GM12864 (cell line): ENCODE measurements at regions not wholly inside any gene's neighbourhood (a gene's known extent, or its start where the extent isn't known, plus 50 kb on each side); places are given as distances from the start of the nearest gene placed in this dataset.
A peak's percentile ranks its signal among the peaks of the same experiment; 100 is the strongest.

Experiments
- DNase-seq: peaks from one replicate; pipeline ENCODE4 v3.0.0-alpha.2; 2011; ENCODE audit warnings: low read depth
- H3K4me3 ChIP-seq: 2 replicates; pipeline ENCODE4 v1.5.1; 2011; ENCODE audit warnings: mild to moderate bottlenecking, low read depth, low read length, control low read depth
- CTCF ChIP-seq: IDR thresholded peaks from 2 replicates; pipeline ENCODE4 v1.5.1; 2011; ENCODE audit warnings: low read depth, mild to moderate bottlenecking, moderate library complexity, low read length, control low read depth, inconsistent platforms; ENCODE audit errors: missing control alignments

GRCh38 chr6:231779-232178 lies 60.5 kb upstream of the DUSP22 start:
- H3K4me3 ChIP-seq: no peak overlapping the region
- no peak for DNase-seq
- no peak for TF ChIP-seq CTCF

GRCh38 chr6:232982-233640 lies 59.2 kb upstream of the DUSP22 start:
- TF ChIP-seq CTCF: no peak
- no peak for DNase-seq
- no peak overlapping the region for H3K4me3 ChIP-seq

DNA sequence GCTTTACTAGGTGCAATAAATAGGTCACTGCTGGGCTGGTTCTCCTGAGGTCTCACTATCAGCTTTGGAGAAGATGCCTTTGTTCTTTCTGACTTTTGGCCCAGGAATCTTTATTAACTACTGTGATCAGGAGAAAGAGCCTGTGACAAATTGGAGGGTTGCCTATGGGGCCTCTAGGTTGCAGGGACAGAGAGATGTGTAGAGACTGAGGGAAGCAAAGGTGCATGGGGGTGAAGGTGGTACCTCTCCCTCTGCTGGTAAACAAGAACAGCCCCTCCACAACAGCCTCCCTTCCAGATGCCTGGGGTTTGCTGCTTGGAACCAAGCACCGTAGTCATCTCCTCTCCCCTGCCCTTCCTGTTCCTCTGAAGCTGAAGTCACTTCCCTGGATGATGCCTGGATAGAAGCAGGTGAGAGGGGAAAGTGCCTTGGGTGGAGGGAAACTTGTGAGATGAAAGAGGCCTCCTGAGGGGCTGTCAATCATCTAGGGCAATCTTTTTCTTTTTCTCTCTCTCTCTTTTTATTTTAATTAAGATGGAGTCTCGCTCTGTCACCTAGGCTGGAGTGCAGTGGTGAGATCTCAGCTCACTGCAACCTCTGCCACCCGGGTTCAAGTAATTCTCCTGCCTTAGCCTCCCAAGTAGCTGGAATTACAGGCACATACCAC lies 57.4 kb upstream of the DUSP22 start:
- no peak for TF ChIP-seq CTCF
- H3K4me3 ChIP-seq: no peak overlapping the region
- no peak for DNase-seq

- no peak for DNase-seq
- peak overlapping the region; percentile 23 for H3K4me3 ChIP-seq
These were observed 56.4 kb upstream of the DUSP22 start for GRCh38 chr6:235763-236360.

GRCh38 chr6:236519-236918 lies 55.8 kb upstream of the DUSP22 start:
- H3K4me3 ChIP-seq: no peak overlapping the region
- no peak for TF ChIP-seq CTCF
- no peak for DNase-seq

More at GRCh38 chr6:235763-236360, 56.4 kb upstream of the DUSP22 start:
- TF ChIP-seq CTCF: no peak

DNA sequence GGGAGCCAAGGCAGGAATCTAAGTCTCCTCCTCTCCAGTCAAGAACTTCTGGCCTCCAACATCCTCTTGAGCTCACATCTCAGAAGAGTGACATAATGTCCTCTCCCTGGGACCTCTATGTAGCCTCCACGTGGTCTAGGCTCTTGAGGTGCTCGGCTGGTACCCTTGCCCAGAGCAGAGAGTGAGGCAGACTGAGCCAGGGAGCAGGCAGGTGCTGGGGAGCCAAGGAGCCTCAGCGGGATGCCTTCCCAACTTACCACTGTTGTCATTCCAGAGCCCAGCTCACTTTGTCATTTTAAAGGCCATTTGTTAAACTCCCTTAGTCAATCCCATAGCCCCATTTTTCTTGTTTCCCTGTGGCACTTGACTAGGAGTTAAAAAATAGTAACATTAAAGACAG lies 52.1 kb upstream of the DUSP22 start:
- DNase-seq: no peak
- no peak for TF ChIP-seq CTCF
- no peak overlapping the region for H3K4me3 ChIP-seq
